ENCODE measurements at regions not wholly inside any gene's neighbourhood (a gene's known extent, or its start where the extent isn't known, plus 50 kb on each side); places are given as distances from the start of the nearest gene placed in this dataset.

- TF ChIP-seq, protein P1, sequence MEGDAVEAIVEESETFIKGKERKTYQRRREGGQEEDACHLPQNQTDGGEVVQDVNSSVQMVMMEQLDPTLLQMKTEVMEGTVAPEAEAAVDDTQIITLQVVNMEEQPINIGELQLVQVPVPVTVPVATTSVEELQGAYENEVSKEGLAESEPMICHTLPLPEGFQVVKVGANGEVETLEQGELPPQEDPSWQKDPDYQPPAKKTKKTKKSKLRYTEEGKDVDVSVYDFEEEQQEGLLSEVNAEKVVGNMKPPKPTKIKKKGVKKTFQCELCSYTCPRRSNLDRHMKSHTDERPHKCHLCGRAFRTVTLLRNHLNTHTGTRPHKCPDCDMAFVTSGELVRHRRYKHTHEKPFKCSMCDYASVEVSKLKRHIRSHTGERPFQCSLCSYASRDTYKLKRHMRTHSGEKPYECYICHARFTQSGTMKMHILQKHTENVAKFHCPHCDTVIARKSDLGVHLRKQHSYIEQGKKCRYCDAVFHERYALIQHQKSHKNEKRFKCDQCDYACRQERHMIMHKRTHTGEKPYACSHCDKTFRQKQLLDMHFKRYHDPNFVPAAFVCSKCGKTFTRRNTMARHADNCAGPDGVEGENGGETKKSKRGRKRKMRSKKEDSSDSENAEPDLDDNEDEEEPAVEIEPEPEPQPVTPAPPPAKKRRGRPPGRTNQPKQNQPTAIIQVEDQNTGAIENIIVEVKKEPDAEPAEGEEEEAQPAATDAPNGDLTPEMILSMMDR (IDR thresholded peaks at IDR 0.05) = no peak
- TF ChIP-seq, protein P2, sequence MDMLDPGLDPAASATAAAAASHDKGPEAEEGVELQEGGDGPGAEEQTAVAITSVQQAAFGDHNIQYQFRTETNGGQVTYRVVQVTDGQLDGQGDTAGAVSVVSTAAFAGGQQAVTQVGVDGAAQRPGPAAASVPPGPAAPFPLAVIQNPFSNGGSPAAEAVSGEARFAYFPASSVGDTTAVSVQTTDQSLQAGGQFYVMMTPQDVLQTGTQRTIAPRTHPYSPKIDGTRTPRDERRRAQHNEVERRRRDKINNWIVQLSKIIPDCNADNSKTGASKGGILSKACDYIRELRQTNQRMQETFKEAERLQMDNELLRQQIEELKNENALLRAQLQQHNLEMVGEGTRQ (IDR thresholded peaks at IDR 0.05) = no peak
- TF ChIP-seq POLR2A (IDR thresholded peaks at IDR 0.05; ENCODE audit: low read length) (no peak), FOSB (CRISPR knock-in tag; IDR thresholded peaks at IDR 0.05) (no peak), RNF2 (IDR thresholded peaks at IDR 0.05; ENCODE audit: borderline replicate concordance, low read depth) (no peak), MAZ (IDR thresholded peaks at IDR 0.05; ENCODE audit: borderline replicate concordance, low read depth, low read length) (no peak), JUN (IDR thresholded peaks at IDR 0.05) (no peak), KDM5A (IDR thresholded peaks at IDR 0.05) (no peak), ZC3H11A (IDR thresholded peaks at IDR 0.05) (no peak), CHD2 (IDR thresholded peaks at IDR 0.05; ENCODE audit: low read length, partially characterized antibody) (no peak), CEBPB (IDR thresholded peaks at IDR 0.05) (no peak), ZFP36 (IDR thresholded peaks at IDR 0.05; ENCODE audit: borderline replicate concordance, partially characterized antibody) (no peak)
Measured at GRCh38 chr3:6608843-6609242, 252.1 kb upstream of the GRM7 start.

Data from A549 (cell line).